Ishikawa (cell line): ENCODE measurements at regions not wholly inside any gene's neighbourhood (a gene's known extent, or its start where the extent isn't known, plus 50 kb on each side); places are given as distances from the start of the nearest gene placed in this dataset.

Experiments used
- CEBPB ChIP-seq: IDR thresholded peaks from 2 replicates; pipeline ENCODE4 v1.6.1; 2012
- CREB1 ChIP-seq: IDR thresholded peaks from 2 replicates; pipeline ENCODE4 v1.6.1; 2012; ENCODE audit warnings: low read depth
- EGR1 ChIP-seq: IDR thresholded peaks from 2 replicates; pipeline ENCODE4 v1.6.1; 2012
- EP300 ChIP-seq: IDR thresholded peaks from 2 replicates; pipeline ENCODE4 v1.6.1; 2012; ENCODE audit warnings: borderline replicate concordance
- FOXM1 ChIP-seq: IDR thresholded peaks from 2 replicates; pipeline ENCODE4 v1.6.1; 2012; ENCODE audit warnings: low read depth, borderline replicate concordance
- NFIC ChIP-seq: IDR thresholded peaks from 2 replicates; pipeline ENCODE4 v1.6.1; 2012
- RAD21 ChIP-seq: IDR thresholded peaks from 2 replicates; pipeline ENCODE4 v1.6.1; 2012; ENCODE audit warnings: low read depth
- TAF1 ChIP-seq: IDR thresholded peaks from 2 replicates; pipeline ENCODE4 v1.6.1; 2012; ENCODE audit warnings: low read depth, mild to moderate bottlenecking
- TCF12 ChIP-seq: IDR thresholded peaks from 2 replicates; pipeline ENCODE4 v1.6.1; 2012; ENCODE audit warnings: low read depth
- TEAD4 ChIP-seq: IDR thresholded peaks from 2 replicates; pipeline ENCODE4 v1.6.1; 2012
- YY1 ChIP-seq: IDR thresholded peaks from 2 replicates; pipeline ENCODE4 v1.6.1; 2012; ENCODE audit warnings: low read depth
- ZBTB7A ChIP-seq: IDR thresholded peaks from 2 replicates; pipeline ENCODE4 v1.6.1; 2012; ENCODE audit warnings: low read depth
- TF ChIP-seq, protein P1 (sequence below): IDR thresholded peaks from 2 replicates; pipeline ENCODE4 v1.6.1; 2012
- TF ChIP-seq, protein P2 (sequence below): IDR thresholded peaks from 2 replicates; pipeline ENCODE4 v1.6.1; 2012
- TF ChIP-seq, protein P3 (sequence below): IDR thresholded peaks from 2 replicates; pipeline ENCODE4 v1.6.1; 2012; ENCODE audit warnings: low read depth, mild to moderate bottlenecking

DNA sequence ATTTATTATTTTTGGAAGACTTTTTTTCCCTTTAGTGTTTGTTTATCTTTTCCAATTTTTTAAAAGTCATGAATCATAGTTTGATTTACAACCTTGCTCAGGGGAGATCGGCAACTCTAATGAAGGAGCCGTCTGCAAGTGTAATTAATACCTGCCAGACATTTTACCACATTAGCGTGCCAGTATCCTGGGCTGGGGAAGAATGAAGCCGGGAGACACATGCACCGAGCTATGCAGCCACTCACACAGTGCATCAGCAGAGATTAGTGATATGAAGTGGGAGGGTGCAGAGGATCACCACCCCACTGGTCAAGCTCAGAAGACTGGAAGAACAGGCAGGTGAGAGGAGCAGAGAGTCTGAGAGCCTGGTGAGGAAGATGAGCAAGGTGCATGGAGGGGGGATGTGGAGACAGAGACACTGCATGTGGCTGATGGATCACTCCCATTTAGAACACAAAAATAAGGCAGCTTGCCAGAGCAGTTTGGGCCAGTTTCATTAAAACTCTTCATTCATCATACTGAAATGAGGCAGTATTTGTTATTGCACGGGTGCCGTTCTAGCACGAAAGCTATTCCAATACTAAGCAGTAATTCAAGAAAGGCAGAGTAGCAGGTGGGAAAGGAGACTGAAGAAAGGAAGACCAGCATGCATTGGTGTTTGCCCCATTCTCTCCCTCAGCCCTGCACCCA lies 821.6 kb downstream of the TUSC7 start:
- TF ChIP-seq RAD21 (no peak), YY1 (no peak), TEAD4 (no peak), ZBTB7A (no peak), EP300 (no peak), TAF1 (no peak)
- TF ChIP-seq, protein P1, sequence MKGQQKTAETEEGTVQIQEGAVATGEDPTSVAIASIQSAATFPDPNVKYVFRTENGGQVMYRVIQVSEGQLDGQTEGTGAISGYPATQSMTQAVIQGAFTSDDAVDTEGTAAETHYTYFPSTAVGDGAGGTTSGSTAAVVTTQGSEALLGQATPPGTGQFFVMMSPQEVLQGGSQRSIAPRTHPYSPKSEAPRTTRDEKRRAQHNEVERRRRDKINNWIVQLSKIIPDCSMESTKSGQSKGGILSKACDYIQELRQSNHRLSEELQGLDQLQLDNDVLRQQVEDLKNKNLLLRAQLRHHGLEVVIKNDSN: no peak

DNA sequence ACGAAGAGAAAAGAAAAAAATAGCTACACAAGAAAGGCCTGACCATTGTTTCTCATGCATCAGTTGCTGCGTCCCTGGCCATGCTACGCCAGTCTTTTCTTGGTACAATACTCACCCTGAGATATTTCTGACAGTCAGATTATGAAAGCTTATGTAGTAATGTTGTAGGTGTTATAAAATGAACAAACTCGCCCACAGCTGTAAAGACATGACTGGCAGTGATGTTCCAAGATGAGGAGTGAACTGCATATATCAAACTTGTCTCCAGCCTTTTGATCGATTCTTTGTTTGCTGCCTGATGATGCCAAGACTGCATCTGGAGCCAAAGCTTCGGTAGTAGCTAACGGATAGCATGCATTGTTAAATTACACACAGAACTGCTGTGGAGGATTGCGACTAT lies 822.7 kb downstream of the TUSC7 start:
- TF ChIP-seq TEAD4 (no peak), FOXM1 (no peak), RAD21 (no peak), ZBTB7A (no peak), CEBPB (no peak), EGR1 (no peak), CREB1 (no peak), NFIC (no peak), TCF12 (no peak), EP300 (no peak), TAF1 (no peak), YY1 (no peak)
- TF ChIP-seq, protein P1: no peak
- TF ChIP-seq, protein P2, sequence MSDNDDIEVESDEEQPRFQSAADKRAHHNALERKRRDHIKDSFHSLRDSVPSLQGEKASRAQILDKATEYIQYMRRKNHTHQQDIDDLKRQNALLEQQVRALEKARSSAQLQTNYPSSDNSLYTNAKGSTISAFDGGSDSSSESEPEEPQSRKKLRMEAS: no peak
- TF ChIP-seq, protein P3, sequence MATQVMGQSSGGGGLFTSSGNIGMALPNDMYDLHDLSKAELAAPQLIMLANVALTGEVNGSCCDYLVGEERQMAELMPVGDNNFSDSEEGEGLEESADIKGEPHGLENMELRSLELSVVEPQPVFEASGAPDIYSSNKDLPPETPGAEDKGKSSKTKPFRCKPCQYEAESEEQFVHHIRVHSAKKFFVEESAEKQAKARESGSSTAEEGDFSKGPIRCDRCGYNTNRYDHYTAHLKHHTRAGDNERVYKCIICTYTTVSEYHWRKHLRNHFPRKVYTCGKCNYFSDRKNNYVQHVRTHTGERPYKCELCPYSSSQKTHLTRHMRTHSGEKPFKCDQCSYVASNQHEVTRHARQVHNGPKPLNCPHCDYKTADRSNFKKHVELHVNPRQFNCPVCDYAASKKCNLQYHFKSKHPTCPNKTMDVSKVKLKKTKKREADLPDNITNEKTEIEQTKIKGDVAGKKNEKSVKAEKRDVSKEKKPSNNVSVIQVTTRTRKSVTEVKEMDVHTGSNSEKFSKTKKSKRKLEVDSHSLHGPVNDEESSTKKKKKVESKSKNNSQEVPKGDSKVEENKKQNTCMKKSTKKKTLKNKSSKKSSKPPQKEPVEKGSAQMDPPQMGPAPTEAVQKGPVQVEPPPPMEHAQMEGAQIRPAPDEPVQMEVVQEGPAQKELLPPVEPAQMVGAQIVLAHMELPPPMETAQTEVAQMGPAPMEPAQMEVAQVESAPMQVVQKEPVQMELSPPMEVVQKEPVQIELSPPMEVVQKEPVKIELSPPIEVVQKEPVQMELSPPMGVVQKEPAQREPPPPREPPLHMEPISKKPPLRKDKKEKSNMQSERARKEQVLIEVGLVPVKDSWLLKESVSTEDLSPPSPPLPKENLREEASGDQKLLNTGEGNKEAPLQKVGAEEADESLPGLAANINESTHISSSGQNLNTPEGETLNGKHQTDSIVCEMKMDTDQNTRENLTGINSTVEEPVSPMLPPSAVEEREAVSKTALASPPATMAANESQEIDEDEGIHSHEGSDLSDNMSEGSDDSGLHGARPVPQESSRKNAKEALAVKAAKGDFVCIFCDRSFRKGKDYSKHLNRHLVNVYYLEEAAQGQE: no peak

DNA sequence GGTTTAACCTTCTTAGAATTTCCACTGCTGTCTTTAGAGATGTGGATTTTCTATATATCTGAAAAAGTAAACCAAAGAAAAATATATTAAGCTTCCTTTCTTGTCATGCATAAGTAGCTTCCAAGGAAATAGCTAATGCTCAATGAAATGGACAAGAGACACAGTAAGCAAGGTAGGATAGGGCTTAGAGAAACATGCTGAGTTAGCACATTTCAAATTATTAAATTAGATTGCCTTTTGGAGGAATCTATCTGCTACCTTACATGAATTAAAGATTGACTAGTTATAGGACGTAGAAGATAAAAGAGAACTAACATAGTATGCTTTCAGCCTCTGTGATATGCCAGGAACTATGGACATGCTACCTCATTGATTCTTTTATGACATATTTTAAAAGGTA lies 824.6 kb downstream of the TUSC7 start:
- TF ChIP-seq, protein P3: no peak
- TF ChIP-seq CREB1 (no peak), EP300 (no peak)

DNA sequence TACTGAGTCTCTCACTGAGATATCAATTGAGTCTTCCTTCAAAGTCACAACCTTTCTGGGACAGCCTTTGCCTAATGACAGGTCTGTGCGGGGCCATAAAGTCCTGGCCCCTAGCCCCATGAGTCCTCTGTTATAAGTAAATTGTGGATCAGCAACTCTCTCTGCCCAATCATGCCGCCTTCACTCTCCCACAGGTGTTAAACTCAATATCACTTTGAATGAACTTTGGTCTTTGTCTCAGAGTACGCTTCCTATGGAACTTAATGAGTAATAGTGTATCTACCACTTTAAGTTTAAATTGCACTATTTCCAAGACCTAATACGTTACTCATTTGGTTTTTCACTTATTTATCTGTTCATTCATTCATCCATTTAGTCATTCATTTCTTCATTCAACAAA lies 826.4 kb downstream of the TUSC7 start:
- TF ChIP-seq, protein P2: no peak
- TF ChIP-seq, protein P3: no peak

DNA sequence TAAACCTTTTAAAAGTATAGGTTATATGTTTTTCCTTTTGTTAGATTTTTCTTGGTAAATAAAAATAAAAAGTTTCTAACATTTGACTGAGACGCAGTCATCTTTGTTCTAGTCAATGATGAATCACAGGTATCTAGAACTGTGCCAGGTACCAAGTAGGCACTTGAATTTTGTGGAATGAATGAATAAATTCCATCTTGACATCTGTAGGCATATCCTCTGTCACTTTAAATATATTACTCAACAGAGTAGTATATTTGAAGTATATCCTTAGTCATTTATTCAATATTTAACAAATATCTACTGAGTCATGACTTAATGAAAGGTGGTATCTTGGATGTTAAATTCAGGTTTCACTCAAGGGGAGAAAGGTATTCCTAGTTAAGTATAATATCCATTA lies 828.4 kb downstream of the TUSC7 start:
- TF ChIP-seq EGR1: no peak
- no peak for TF ChIP-seq TCF12
- TF ChIP-seq, protein P1: no peak
- no peak for TF ChIP-seq ZBTB7A
- no peak for TF ChIP-seq CREB1
